SK-N-SH (cell line): ENCODE measurements at regions not wholly inside any gene's neighbourhood (a gene's known extent, or its start where the extent isn't known, plus 50 kb on each side); places are given as distances from the start of the nearest gene placed in this dataset.

Experiments used
- CTCF ChIA-PET: fragments of 300-600, 350-600 bp; formaldehyde crosslinking; extraction: SDS; loops from one replicate; lab custom pipeline; 2021; lab: Yijun Ruan, JAX
- POLR2A ChIA-PET: fragments of 350-600 bp; sonication (Branson Sonifier 250); formaldehyde crosslinking; extraction: SDS; loops from one replicate; lab custom pipeline; 2020; ENCODE audit warnings: antibody characterized with exemption, inconsistent platforms; lab: Yijun Ruan, JAX
- DNase-seq: peaks from one replicate; pipeline ENCODE4 v3.0.0; 2012
- H2AFZ ChIP-seq: fragments of 200-600 bp; sonication (generic); 2 replicates; pipeline ENCODE4 v1.8.1; 2016; ENCODE audit warnings: antibody characterized with exemption, mild to moderate bottlenecking, low read depth
- H3F3A ChIP-seq: fragments of 200-600 bp; sonication (generic); replicated peaks from 2 replicates; pipeline ENCODE3; 2016; ENCODE audit warnings: antibody characterized with exemption, mild to moderate bottlenecking; ENCODE audit not compliant: insufficient read depth
- H3K27ac ChIP-seq, 2 experiments: fragments of 200-500 bp in 1 of 2; fragments of 200-600 bp in 1 of 2; sonication (Bioruptor generic) in 1 of 2; sonication (generic), shearing (Covaris generic) in 1 of 2; 2 replicates each; pipeline versions ENCODE4 v1.5.1 to v1.6.1; 2014 to 2016; ENCODE audit warnings: low read depth in 2 of 2, inconsistent platforms in 1 of 2, low read length in 1 of 2, mild to moderate bottlenecking in 1 of 2, mixed read lengths in 1 of 2
- H3K27me3 ChIP-seq: fragments of 200-600 bp; sonication (generic), shearing (Covaris generic); 2 replicates; pipeline ENCODE4 v1.6.1; 2016; ENCODE audit warnings: mixed run types; ENCODE audit not compliant: insufficient read depth
- H3K36me3 ChIP-seq, 2 experiments: fragments of 200-500 bp in 1 of 2; fragments of 200-600 bp in 1 of 2; sonication (Bioruptor generic) in 1 of 2; sonication (generic) in 1 of 2; replicated peaks in 1 of 2; 2 replicates each; pipeline versions ENCODE3 to v1.5.1; 2014 to 2016; ENCODE audit warnings: low read length in 1 of 2, mild to moderate bottlenecking in 1 of 2; ENCODE audit not compliant: insufficient read depth in 2 of 2, control insufficient read depth in 1 of 2
- H3K4me1 ChIP-seq, 2 experiments: fragments of 200-500 bp in 1 of 2; fragments of 200-600 bp in 1 of 2; sonication (Bioruptor generic) in 1 of 2; sonication (generic), shearing (Covaris generic) in 1 of 2; 2 replicates each; pipeline versions ENCODE4 v1.5.1 to v1.6.1; 2014 to 2016; ENCODE audit warnings: low read depth in 1 of 2, low read length in 1 of 2, mixed run types in 1 of 2; ENCODE audit not compliant: insufficient read depth in 2 of 2, control insufficient read depth in 1 of 2
- H3K4me2 ChIP-seq: fragments of 200-600 bp; sonication (generic), shearing (Covaris generic); 2 replicates; pipeline ENCODE4 v1.6.1; 2017; ENCODE audit warnings: mixed run types
- H3K4me3 ChIP-seq, 2 experiments: fragments of 200-500 bp in 1 of 2; fragments of 200-600 bp in 1 of 2; sonication (Bioruptor generic) in 1 of 2; sonication (generic), shearing (Covaris generic) in 1 of 2; 2 replicates each; pipeline versions ENCODE4 v1.5.1 to v1.8.1; 2014 to 2016; ENCODE audit warnings: low read depth in 2 of 2, inconsistent platforms in 1 of 2, low read length in 1 of 2, mild to moderate bottlenecking in 1 of 2, mixed read lengths in 1 of 2, moderate library complexity in 1 of 2
- H3K79me2 ChIP-seq: fragments of 200-600 bp; sonication (generic); 2 replicates; pipeline ENCODE4 v1.8.1; 2017; ENCODE audit warnings: mild to moderate bottlenecking; ENCODE audit not compliant: insufficient read depth
- H3K9ac ChIP-seq: fragments of 200-600 bp; sonication (generic); 2 replicates; pipeline ENCODE4 v1.6.1; 2017; ENCODE audit warnings: mixed run types
- H3K9me2 ChIP-seq: fragments of 200-600 bp; sonication (generic); 2 replicates; pipeline ENCODE4 v1.6.1; 2017; ENCODE audit warnings: mixed run types
- H3K9me3 ChIP-seq: fragments of 200-600 bp; sonication (generic); 2 replicates; pipeline ENCODE4 v1.6.1; 2017; ENCODE audit warnings: mixed run types, mild to moderate bottlenecking, moderate library complexity
- H4K20me1 ChIP-seq: fragments of 200-600 bp; sonication (generic); 2 replicates; pipeline ENCODE4 v1.6.1; 2017; ENCODE audit warnings: mild to moderate bottlenecking, mixed run types; ENCODE audit not compliant: insufficient read depth
- CHD2 ChIP-seq: fragments of 150-350 bp; IDR thresholded peaks from 2 replicates; pipeline ENCODE4 v1.6.1; 2018; ENCODE audit warnings: low read length; ENCODE audit not compliant: partially characterized antibody
- EZH2phosphoT487 ChIP-seq: fragments of 200-600 bp; sonication (generic); IDR thresholded peaks from 2 replicates; pipeline ENCODE4 v1.6.1; 2017; ENCODE audit warnings: low read depth, mixed run types, mild to moderate bottlenecking, antibody characterized with exemption, moderate library complexity, borderline replicate concordance
- FOSL2 ChIP-seq: IDR thresholded peaks from 2 replicates; pipeline ENCODE4 v1.4.0; 2012; ENCODE audit warnings: low read depth, mild to moderate bottlenecking, moderate library complexity, borderline replicate concordance
- GABPA ChIP-seq: IDR thresholded peaks from 2 replicates; pipeline ENCODE4 v1.4.0; 2012; ENCODE audit warnings: low read depth, mild to moderate bottlenecking
- IRF3 ChIP-seq: fragments of 150-350 bp; IDR thresholded peaks from 2 replicates; pipeline ENCODE4 v1.6.1; 2016; ENCODE audit warnings: mild to moderate bottlenecking, low read depth, low read length
- JUND ChIP-seq: IDR thresholded peaks from 2 replicates; pipeline ENCODE4 v1.4.0; 2012
- MAX ChIP-seq: IDR thresholded peaks from 2 replicates; pipeline ENCODE4 v1.4.0; 2012; ENCODE audit warnings: low read depth
- MXI1 ChIP-seq: IDR thresholded peaks from 2 replicates; pipeline ENCODE4 v1.6.1; 2012; ENCODE audit warnings: mild to moderate bottlenecking, low read depth, low read length, improper control_type of control experiment
- NFIC ChIP-seq: IDR thresholded peaks from 2 replicates; pipeline ENCODE4 v1.4.0; 2012; ENCODE audit warnings: borderline replicate concordance
- POLR2AphosphoS5 ChIP-seq: IDR thresholded peaks from 2 replicates; pipeline ENCODE4 v1.6.1; 2012; ENCODE audit warnings: low read depth, low read length
- RAD21 ChIP-seq: IDR thresholded peaks from 2 replicates; pipeline ENCODE4 v1.6.1; 2012; ENCODE audit warnings: mild to moderate bottlenecking, low read length
- RFX5 ChIP-seq: IDR thresholded peaks from 2 replicates; pipeline ENCODE4 v1.6.1; 2012; ENCODE audit warnings: mild to moderate bottlenecking, improper control_type of control experiment, low read length
- RXRA ChIP-seq: IDR thresholded peaks from 2 replicates; pipeline ENCODE4 v1.4.0; 2012; ENCODE audit warnings: low read depth, mild to moderate bottlenecking, borderline replicate concordance
- YY1 ChIP-seq: IDR thresholded peaks from 2 replicates; pipeline ENCODE4 v1.4.0; 2012; ENCODE audit warnings: low read depth, mild to moderate bottlenecking
- WGBS: methylation state at CpG from one replicate; pipeline ENCODE4 v1.1.6; 2017; ENCODE audit warnings: low lambda C conversion rate; 5-methylcytosine and 5-hydroxymethylcytosine counted together
- TF ChIP-seq, protein P1 (sequence below): IDR thresholded peaks from 2 replicates; pipeline ENCODE4; 2012
- TF ChIP-seq, protein P2 (sequence below): IDR thresholded peaks from 2 replicates; pipeline ENCODE4 v1.4.0; 2012; ENCODE audit warnings: low read depth, borderline replicate concordance
- TF ChIP-seq, protein P3 (sequence below): fragments of 200-600 bp; sonication (generic); IDR thresholded peaks from 2 replicates; pipeline ENCODE4 v1.6.1; 2017; ENCODE audit warnings: antibody characterized with exemption, mild to moderate bottlenecking, moderate library complexity

- no peak overlapping the region for H2AFZ ChIP-seq
- H3K9me2 ChIP-seq: no peaks in the 10 kb centered on the region
- H3F3A ChIP-seq: no peaks in the 10 kb centered on the region
- TF ChIP-seq RAD21 (no peak), FOSL2 (no peak), CHD2 (no peak), RXRA (no peak), EZH2phosphoT487 (no peak), MXI1 (no peak), YY1 (no peak), JUND (no peak), POLR2AphosphoS5 (no peak), GABPA (no peak), MAX (no peak), NFIC (no peak), RFX5 (no peak), IRF3 (no peak)
- TF ChIP-seq, protein P1, sequence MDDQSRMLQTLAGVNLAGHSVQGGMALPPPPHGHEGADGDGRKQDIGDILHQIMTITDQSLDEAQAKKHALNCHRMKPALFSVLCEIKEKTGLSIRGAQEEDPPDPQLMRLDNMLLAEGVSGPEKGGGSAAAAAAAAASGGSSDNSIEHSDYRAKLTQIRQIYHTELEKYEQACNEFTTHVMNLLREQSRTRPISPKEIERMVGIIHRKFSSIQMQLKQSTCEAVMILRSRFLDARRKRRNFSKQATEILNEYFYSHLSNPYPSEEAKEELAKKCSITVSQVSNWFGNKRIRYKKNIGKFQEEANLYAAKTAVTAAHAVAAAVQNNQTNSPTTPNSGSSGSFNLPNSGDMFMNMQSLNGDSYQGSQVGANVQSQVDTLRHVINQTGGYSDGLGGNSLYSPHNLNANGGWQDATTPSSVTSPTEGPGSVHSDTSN: no peak
- TF ChIP-seq, protein P2, sequence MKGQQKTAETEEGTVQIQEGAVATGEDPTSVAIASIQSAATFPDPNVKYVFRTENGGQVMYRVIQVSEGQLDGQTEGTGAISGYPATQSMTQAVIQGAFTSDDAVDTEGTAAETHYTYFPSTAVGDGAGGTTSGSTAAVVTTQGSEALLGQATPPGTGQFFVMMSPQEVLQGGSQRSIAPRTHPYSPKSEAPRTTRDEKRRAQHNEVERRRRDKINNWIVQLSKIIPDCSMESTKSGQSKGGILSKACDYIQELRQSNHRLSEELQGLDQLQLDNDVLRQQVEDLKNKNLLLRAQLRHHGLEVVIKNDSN: no peak
- TF ChIP-seq, protein P3, sequence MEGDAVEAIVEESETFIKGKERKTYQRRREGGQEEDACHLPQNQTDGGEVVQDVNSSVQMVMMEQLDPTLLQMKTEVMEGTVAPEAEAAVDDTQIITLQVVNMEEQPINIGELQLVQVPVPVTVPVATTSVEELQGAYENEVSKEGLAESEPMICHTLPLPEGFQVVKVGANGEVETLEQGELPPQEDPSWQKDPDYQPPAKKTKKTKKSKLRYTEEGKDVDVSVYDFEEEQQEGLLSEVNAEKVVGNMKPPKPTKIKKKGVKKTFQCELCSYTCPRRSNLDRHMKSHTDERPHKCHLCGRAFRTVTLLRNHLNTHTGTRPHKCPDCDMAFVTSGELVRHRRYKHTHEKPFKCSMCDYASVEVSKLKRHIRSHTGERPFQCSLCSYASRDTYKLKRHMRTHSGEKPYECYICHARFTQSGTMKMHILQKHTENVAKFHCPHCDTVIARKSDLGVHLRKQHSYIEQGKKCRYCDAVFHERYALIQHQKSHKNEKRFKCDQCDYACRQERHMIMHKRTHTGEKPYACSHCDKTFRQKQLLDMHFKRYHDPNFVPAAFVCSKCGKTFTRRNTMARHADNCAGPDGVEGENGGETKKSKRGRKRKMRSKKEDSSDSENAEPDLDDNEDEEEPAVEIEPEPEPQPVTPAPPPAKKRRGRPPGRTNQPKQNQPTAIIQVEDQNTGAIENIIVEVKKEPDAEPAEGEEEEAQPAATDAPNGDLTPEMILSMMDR: no peak
- no peak overlapping the region for H3K27ac ChIP-seq
- H3K79me2 ChIP-seq: no peaks in the 10 kb centered on the region
- no peak for DNase-seq
- no peaks in the 10 kb centered on the region for H3K4me1 ChIP-seq
- H4K20me1 ChIP-seq: no peaks in the 10 kb centered on the region
- H3K9ac ChIP-seq: no peak overlapping the region
- no peak overlapping the region for H3K4me2 ChIP-seq
- ChIA-PET CTCF (no interaction called here), POLR2A (no interaction called here)
- no peak overlapping the region for H3K4me3 ChIP-seq
- H3K27me3 ChIP-seq: no peaks in the 10 kb centered on the region
- no peaks in the 10 kb centered on the region for H3K9me3 ChIP-seq
- 82% methylated on average over 1 of the region's 1 CpG for WGBS
- no peaks in the 10 kb centered on the region for H3K36me3 ChIP-seq
Observed at GRCh38 chr3:105014631-105015030, 352.1 kb upstream of the ALCAM start.
